Tongue (tissue), 1 donor: ENCODE measurements at regions not wholly inside any gene's neighbourhood (a gene's known extent, or its start where the extent isn't known, plus 50 kb on each side); places are given as distances from the start of the nearest gene placed in this dataset.
"Not testable (repeated sequence)": the region's sequence is repeated elsewhere in the genome, so short reads cannot be mapped to it uniquely, and the experiment has no call there.

ENCODE experiments used
- DNase-seq: peaks from one replicate; pipeline ENCODE4 v3.0.0-alpha.2; 2015

GRCh38 chr2:51866361-51866760 lies 834.4 kb upstream of the NRXN1 start:
- no peak for DNase-seq

GRCh38 chr2:51859260-51859659 lies 827.3 kb upstream of the NRXN1 start:
- DNase-seq: no peak

DNA sequence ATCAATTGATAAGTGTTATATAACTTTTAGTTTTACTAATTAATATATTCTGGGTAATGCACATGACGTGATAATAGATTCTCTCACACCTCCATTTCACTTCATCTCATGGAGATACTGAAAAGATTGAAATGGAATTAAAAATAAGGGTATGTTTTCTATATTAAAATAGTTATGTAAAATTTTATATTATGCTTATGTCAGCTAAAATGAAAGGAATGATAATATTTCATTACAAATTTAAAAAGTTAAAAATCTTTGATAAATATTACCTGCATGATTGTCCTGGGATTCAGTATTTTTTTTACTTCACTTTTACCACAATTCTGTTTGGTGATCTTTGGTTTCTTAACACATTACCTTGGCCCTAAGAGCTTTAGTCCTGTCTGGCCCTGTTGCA lies 823.8 kb upstream of the NRXN1 start:
- DNase-seq: no peak

GRCh38 chr2:51846796-51847195 lies 814.9 kb upstream of the NRXN1 start:
- DNase-seq: no peak

GRCh38 chr2:51846018-51846417 lies 814.1 kb upstream of the NRXN1 start:
- DNase-seq: no peak

- no peak for DNase-seq
These were observed 812.7 kb upstream of the NRXN1 start for GRCh38 chr2:51844596-51844995.

GRCh38 chr2:51829477-51829876 lies 797.5 kb upstream of the NRXN1 start:
- DNase-seq: no peak

GRCh38 chr2:51825823-51826222 lies 793.9 kb upstream of the NRXN1 start:
- no peak for DNase-seq

DNA sequence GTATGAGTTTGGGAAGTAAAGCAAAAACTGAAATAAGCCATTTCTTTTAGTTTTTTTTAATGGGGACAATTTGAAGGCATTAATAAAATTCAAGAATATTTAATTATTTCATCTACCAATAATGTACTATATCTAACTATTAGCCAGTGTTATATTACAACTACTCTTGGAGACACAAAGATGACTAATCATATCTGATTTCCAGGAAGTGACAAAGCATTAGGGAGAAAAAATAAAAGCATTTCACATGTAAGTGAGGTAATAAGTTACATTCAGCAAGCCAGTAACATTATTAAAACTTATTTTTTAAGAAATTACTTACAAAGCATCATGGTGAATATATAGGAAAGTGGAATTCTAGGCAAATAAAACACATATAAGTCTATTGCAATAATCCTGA lies 781.3 kb upstream of the NRXN1 start:
- DNase-seq: no peak

GRCh38 chr2:51812138-51812866 lies 780.4 kb upstream of the NRXN1 start:
- DNase-seq: no peak

DNA sequence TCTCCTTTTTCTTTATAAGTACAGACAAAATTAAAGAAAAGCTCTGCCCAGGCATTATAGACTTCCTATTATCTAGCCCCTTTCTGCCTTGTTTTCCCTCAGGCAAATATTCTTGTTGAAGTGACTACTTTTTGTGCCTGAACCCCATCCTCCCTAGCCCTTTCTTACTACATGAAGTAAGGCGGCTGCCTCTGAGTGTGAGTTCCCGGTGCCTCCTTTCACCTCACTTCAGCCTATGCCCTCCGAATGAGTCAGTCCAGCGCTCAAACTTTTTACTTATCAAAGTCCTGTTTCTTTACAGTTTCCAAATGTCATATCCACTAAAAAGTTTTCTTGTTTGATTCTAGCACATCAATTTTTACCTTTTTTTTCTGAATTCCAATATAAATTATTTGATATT lies 778.3 kb upstream of the NRXN1 start:
- no peak for DNase-seq

DNA sequence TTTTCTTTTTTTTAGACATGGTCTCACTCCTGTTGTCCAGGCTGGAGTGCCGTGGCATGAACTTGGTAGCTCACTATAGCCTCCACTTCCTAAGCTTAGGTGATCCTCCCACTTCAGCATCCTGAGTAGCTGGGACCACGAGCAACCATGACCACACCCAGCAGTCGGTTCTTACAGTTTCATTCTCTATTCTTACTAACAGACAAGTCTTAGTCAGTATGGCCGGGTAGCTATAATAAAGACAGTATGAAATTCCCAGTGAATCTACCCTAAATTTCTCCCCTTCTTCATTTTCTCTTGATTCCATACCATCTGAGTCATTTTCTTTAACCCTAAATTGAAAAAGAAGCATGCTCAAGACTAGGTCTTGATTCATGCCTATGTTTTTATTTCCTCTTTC lies 775.3 kb upstream of the NRXN1 start:
- no peak for DNase-seq

DNA sequence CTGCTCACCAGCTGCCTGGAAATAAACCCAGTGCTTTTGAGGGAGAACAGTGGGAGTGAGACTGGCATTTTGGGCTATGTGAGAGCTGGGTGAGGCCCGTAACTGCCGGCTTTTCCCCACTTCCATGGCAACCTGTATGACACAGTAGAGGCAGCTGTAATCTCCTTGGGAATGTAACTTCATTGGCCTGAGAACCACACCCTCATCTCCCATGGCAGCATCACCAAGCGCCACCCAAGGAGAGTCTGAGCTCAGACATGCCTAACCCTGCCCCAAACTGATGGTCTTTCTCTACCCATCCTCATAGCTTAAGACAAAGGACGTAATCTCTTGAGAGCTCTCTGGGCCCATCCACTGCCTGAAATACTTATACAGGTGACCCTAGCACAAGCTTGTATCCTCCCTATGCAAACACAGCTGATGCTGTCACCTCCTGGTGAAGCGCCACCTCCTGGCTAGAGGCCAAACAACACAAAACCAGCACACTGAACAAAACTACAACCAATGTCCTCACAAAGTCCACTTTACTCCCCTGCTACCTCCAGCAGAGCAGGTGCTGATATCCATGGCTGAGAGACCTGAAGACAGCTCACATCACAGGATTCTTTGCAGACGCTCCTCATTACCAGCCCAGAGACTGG lies 763.4 kb upstream of the NRXN1 start:
- DNase-seq: peak; percentile 14

DNA sequence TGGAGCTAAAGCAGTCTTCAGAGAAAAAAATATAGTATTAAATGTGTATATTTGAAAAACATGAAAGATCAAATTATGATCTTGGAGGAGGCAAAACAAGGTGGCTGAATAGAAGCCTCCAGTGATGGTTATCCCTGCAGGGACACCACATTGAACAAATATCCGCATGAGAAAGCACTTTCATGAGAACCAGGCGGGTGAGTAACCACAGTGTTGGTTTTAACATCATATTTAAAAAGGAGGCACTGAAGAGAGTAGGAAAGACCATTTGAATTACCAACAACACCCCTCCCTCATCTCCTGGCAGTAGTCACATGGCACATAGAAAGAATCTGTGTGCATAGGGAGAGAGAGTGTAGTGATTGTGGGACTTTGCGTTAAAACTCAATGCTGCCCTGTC lies 759.6 kb upstream of the NRXN1 start:
- DNase-seq: no peak

GRCh38 chr2:51790854-51791253 lies 758.9 kb upstream of the NRXN1 start:
- no peak for DNase-seq

GRCh38 chr2:51789918-51790317 lies 758.0 kb upstream of the NRXN1 start:
- DNase-seq: no peak

- peak; percentile 67 for DNase-seq
These were observed 751.2 kb upstream of the NRXN1 start for GRCh38 chr2:51782921-51783765.

GRCh38 chr2:51781691-51782090 lies 749.8 kb upstream of the NRXN1 start:
- DNase-seq: peak; percentile 2

DNA sequence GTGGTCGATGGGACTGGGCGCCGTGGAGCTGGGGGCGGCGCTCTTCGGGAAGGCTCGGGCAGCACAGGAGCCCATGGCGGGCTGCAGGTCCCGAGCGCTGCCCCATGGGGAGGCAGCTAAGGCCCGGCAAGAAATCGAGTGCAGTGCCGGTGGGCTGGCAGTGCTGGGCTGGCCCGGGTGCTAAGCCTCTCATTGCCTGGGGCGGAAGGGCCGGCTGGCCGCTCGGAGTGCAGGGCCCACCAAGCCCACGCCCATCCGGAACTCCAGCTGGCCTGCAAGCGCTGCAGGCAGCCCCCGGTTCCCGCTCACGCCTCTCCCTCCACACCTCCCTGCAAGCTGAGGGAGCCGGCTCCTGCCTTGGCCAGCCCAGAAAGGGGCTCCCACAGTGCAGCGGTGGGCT lies 748.4 kb upstream of the NRXN1 start:
- DNase-seq: no peak

DNA sequence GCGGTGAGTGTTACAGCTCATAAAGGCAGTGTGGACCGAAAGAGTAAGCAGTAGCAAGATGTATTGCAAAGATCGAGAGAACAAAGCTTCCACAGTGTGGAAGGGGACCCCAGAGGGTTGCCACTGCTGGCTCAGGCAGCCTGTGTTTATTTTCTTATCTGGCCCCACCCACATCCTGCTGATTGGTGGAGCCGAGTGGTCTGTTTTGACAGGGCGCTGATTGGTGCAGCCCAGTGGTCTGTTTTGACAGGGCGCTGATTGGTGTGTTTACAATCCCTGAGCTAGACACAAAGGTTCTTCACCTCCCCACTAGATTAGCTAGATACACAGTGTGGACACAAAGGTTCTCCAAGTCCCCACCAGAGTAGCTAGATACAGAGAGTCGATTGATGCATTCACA lies 747.8 kb upstream of the NRXN1 start:
- not testable (repeated sequence) for DNase-seq

DNA sequence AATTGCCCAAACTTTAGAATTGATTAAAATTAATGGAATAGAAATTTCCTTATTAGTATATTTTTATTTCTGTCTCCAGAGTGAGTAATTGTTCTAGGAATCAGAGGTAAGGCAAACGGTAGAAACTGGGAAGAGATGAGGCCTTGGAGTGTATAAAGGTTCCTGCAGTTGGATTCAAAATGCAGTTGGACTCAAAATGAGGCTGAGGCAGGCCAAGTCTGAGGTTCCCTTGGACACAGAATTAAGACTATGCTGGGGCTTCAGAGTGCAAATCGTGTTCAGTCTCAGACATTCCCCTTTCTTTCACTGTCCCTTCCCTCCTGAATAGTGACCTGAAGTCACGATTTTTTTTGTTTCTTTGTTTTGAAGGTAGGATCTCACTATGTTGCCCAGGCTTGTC lies 746.9 kb upstream of the NRXN1 start:
- no peak for DNase-seq

DNA sequence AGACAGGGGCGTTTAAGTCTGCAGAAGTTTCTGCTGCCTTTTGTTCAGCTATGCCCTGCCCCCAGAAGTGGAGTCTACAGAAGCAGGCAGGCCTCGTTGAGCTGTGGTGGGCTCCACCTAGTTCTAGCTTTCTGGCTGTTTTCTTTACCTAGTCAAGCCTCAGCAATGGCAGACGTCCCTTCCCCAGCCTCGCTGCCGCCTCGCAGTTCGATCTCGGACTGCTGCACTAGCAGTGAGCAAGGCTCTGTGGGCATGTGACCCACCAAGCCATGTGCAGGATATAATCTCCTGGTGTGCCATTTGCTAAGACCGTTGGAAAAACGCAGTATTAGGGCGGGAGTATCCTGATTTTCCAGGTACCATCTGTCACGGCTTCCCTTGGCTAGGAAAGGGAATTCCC lies 742.7 kb upstream of the NRXN1 start:
- not testable (repeated sequence) for DNase-seq

GRCh38 chr2:51760441-51760840 lies 728.5 kb upstream of the NRXN1 start:
- no peak for DNase-seq
